Progenitor cell of endocrine pancreas (in vitro differentiated cells): ENCODE measurements at regions not wholly inside any gene's neighbourhood (a gene's known extent, or its start where the extent isn't known, plus 50 kb on each side); places are given as distances from the start of the nearest gene placed in this dataset.

Experiments
- DNase-seq: peaks from one replicate; pipeline ENCODE4 v3.0.0; 2021; ENCODE audit warnings: low spot score; ENCODE audit not compliant: unreplicated experiment
- H3K27ac Mint-ChIP-seq: 2 replicates; pipeline ENCODE4 v1.8.0; 2021; ENCODE audit warnings: mild to moderate bottlenecking, moderate library complexity, mixed read lengths
- H3K27me3 Mint-ChIP-seq: 2 replicates; pipeline ENCODE4 v1.8.0; 2021; ENCODE audit warnings: mixed read lengths
- H3K36me3 Mint-ChIP-seq: 2 replicates; pipeline ENCODE4 v1.8.0; 2022; ENCODE audit warnings: mixed read lengths; ENCODE audit not compliant: insufficient read depth
- H3K4me1 Mint-ChIP-seq: 2 replicates; pipeline ENCODE4 v1.8.0; 2021; ENCODE audit warnings: low read depth, mixed read lengths
- H3K4me3 Mint-ChIP-seq: 2 replicates; pipeline ENCODE4 v1.8.0; 2021; ENCODE audit warnings: low read depth, mild to moderate bottlenecking, moderate library complexity, mixed read lengths
- H3K9me3 Mint-ChIP-seq: 2 replicates; pipeline ENCODE4 v1.8.0; 2021; ENCODE audit warnings: low read depth, mixed read lengths
- TF ChIP-seq, protein P1 (sequence below): fragments of 200-600 bp; sonication (generic); IDR thresholded peaks from one replicate; pipeline ENCODE4 v1.5.0; 2021; ENCODE audit warnings: antibody characterized with exemption, mild to moderate bottlenecking; ENCODE audit not compliant: unreplicated experiment

DNA sequence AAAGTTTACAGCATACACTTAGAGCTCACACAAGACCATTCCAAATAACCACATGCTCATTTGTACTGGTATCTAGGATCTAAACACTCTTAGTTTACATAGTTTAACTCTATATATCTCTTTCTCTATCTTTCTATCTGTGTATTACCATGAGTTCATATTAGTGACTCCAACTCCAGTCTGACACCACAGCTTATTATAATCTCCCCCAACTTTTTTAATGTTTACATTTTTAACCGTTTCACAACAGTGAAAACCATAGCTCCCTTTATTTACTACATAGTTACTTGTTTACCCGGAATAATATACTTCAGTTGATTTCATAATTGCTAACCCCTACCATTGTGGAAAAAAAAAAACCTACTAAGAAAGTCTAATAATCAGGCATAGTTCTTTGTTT, 362.4 kb upstream of the RGS17 start:
- Mint-ChIP-seq H3K27me3 (no peaks in the 10 kb centered on the region), H3K9me3 (peaks cover 14% of the 10 kb centered on the region), H3K4me3 (no peak overlapping the region), H3K27ac (peak overlapping the region; percentile 11), H3K4me1 (peaks cover 14% of the 10 kb centered on the region), H3K36me3 (no peaks in the 10 kb centered on the region)
- TF ChIP-seq, protein P1, sequence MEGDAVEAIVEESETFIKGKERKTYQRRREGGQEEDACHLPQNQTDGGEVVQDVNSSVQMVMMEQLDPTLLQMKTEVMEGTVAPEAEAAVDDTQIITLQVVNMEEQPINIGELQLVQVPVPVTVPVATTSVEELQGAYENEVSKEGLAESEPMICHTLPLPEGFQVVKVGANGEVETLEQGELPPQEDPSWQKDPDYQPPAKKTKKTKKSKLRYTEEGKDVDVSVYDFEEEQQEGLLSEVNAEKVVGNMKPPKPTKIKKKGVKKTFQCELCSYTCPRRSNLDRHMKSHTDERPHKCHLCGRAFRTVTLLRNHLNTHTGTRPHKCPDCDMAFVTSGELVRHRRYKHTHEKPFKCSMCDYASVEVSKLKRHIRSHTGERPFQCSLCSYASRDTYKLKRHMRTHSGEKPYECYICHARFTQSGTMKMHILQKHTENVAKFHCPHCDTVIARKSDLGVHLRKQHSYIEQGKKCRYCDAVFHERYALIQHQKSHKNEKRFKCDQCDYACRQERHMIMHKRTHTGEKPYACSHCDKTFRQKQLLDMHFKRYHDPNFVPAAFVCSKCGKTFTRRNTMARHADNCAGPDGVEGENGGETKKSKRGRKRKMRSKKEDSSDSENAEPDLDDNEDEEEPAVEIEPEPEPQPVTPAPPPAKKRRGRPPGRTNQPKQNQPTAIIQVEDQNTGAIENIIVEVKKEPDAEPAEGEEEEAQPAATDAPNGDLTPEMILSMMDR = no peak
- no peak for DNase-seq

DNA sequence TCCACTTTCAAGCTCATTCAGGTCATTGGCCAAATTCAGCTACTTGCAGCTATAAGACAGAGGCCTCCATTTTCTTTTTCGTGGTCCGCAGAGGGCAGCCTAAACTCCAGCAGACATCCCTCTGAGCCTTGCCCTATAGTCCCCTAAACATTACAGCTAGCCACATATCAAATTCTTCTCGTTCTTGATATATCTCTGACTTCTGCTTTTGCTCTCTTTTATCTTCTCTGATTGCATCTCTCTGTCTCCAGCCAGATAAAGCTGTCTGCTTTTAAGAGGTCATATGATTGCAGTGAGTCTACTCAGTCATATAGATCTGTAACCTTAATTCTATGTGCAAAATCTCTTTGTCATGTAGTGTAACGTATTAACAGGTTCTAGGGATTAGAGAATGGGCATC, 358.4 kb upstream of the RGS17 start:
- H3K4me3 Mint-ChIP-seq = no peak overlapping the region
- DNase-seq = no peak
- peaks cover 10% of the 10 kb centered on the region for H3K9me3 Mint-ChIP-seq
- no peaks in the 10 kb centered on the region for H3K27me3 Mint-ChIP-seq
- peaks cover 14% of the 10 kb centered on the region for H3K4me1 Mint-ChIP-seq
- TF ChIP-seq, protein P1 = no peak
- H3K27ac Mint-ChIP-seq = no peak overlapping the region
- no peaks in the 10 kb centered on the region for H3K36me3 Mint-ChIP-seq

DNA sequence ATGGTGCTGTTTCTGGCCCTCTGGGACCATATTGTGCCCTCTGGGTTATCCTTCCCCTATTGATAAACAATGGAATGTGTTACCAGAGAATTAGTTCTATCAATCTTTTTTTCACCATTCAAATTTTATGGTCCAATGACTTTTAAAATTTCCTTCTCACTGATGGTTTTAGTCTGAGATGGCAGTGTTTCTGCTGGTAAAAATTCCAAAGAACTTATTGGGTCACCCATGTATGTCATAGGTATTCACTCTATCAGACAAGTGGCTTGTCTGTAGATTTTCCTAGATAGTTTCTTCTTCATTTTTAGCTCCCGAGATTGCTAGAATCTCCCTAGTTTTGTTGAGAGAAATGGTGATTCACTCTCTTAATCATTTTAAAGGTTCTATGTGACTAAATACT, 357.2 kb upstream of the RGS17 start:
- H3K36me3 Mint-ChIP-seq = no peaks in the 10 kb centered on the region
- H3K27me3 Mint-ChIP-seq = no peaks in the 10 kb centered on the region
- no peak for DNase-seq
- peaks cover 10% of the 10 kb centered on the region for H3K4me1 Mint-ChIP-seq
- no peak overlapping the region for H3K27ac Mint-ChIP-seq
- H3K9me3 Mint-ChIP-seq = peaks cover 10% of the 10 kb centered on the region
- no peak overlapping the region for H3K4me3 Mint-ChIP-seq
- TF ChIP-seq, protein P1 = no peak

DNA sequence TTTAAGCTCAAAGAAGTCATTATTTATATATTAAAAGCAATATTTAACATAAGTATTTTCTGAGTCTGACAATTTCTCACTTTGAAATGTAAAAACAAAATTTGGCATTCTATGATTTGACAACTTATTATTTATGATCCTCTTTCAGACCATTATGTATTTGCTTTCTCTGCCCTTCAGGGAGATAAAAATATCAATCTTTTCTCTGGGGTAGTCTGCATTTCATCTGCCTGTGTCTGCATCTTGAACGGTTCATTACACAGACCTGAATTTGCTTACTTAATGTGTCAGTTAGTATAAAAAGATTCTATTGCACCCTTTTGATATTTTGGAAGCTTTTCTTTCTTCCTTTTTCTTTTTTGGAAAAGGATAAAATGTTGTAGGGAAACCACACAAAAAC, 354.0 kb upstream of the RGS17 start:
- H3K27ac Mint-ChIP-seq = no peak overlapping the region
- TF ChIP-seq, protein P1 = no peak
- H3K4me1 Mint-ChIP-seq = no peaks in the 10 kb centered on the region
- no peaks in the 10 kb centered on the region for H3K27me3 Mint-ChIP-seq
- no peak overlapping the region for H3K4me3 Mint-ChIP-seq
- H3K9me3 Mint-ChIP-seq = peaks cover 10% of the 10 kb centered on the region
- no peaks in the 10 kb centered on the region for H3K36me3 Mint-ChIP-seq
- DNase-seq = no peak

- TF ChIP-seq, protein P1 = no peak
- Mint-ChIP-seq H3K36me3 (no peaks in the 10 kb centered on the region), H3K4me1 (peaks cover 2% of the 10 kb centered on the region), H3K4me3 (no peak overlapping the region), H3K9me3 (peaks cover 8% of the 10 kb centered on the region), H3K27me3 (no peaks in the 10 kb centered on the region), H3K27ac (no peak overlapping the region)
- no peak for DNase-seq
Measured at GRCh38 chr6:153484056-153484455, 353.0 kb upstream of the RGS17 start.

- Mint-ChIP-seq H3K4me1 (peaks cover 2% of the 10 kb centered on the region), H3K4me3 (no peak overlapping the region), H3K36me3 (no peaks in the 10 kb centered on the region), H3K9me3 (no peaks in the 10 kb centered on the region), H3K27ac (no peak overlapping the region), H3K27me3 (no peaks in the 10 kb centered on the region)
- DNase-seq = no peak
- TF ChIP-seq, protein P1 = no peak
Measured at GRCh38 chr6:153476243-153476642, 345.2 kb upstream of the RGS17 start.
